ENCODE measurements at regions not wholly inside any gene's neighbourhood (a gene's known extent, or its start where the extent isn't known, plus 50 kb on each side); places are given as distances from the start of the nearest gene placed in this dataset.

- Mint-ChIP-seq H3K4me1 (no peaks in the 10 kb centered on the region), H3K27ac (no peak overlapping the region), H3K27me3 (no peaks in the 10 kb centered on the region), H3K9me3 (peaks cover 0 to 5% of the 10 kb centered on the region in 2 donors), H3K4me3 (no peak overlapping the region)
- no peak for DNase-seq
- ATAC-seq = no peak
These were observed 53.8 kb upstream of the PLAAT1 start for GRCh38 chr3:193187070-193187722.

- no peaks in the 10 kb centered on the region for H3K27me3 Mint-ChIP-seq
These were observed 50.8 kb upstream of the PLAAT1 start for GRCh38 chr3:193190146-193190786.

More at GRCh38 chr3:193190146-193190786, 50.8 kb upstream of the PLAAT1 start:
- Mint-ChIP-seq H3K27ac (no peak overlapping the region), H3K4me1 (no peaks in the 10 kb centered on the region), H3K4me3 (no peak overlapping the region), H3K9me3 (no peaks in the 10 kb centered on the region)
- no peak for DNase-seq
- peak; percentile 65 for ATAC-seq
